ENCODE measurements at regions not wholly inside any gene's neighbourhood (a gene's known extent, or its start where the extent isn't known, plus 50 kb on each side); places are given as distances from the start of the nearest gene placed in this dataset.

- WGBS (ENCODE audit: extremely low coverage, insufficient read length, low lambda C conversion rate), result no CpG with 5 or more reads among the region's 9 CpGs
- Histone ChIP-seq H3K4me2 (ENCODE audit: insufficient read depth, insufficient read length, low read length) (peak overlapping the region; percentile 83), H2AFZ (ENCODE audit: low read length) (no peak overlapping the region)
Observed at GRCh38 chr20:59402681-59403080, 102.3 kb downstream of the EDN3 start.

More at GRCh38 chr20:59402681-59403080, 102.3 kb downstream of the EDN3 start:
- Histone ChIP-seq H2BK20ac (ENCODE audit: low read depth, low read length, poor library complexity, severe bottlenecking) (no peak overlapping the region), H3K4me1 (ENCODE audit: insufficient read depth, low read length) (no peaks in the 10 kb centered on the region; the same call in 1 of the 2 replicates), H3K4ac (ENCODE audit: low read depth, low read length) (no peak overlapping the region), H4K5ac (ENCODE audit: insufficient read length, low read depth, low read length) (no peak overlapping the region), H2BK5ac (ENCODE audit: insufficient read length, low read length) (no peak overlapping the region), H2BK12ac (ENCODE audit: insufficient read length, low read depth, low read length) (no peak overlapping the region), H3K23me2 (ENCODE audit: insufficient read length, low read depth, low read length, poor library complexity, severe bottlenecking) (peaks cover 8% of the 10 kb centered on the region), H3K23ac (ENCODE audit: insufficient read length, low read depth, low read length) (no peak overlapping the region), H3K27ac (ENCODE audit: insufficient read length, low read depth, low read length) (no peak overlapping the region), H3K27me3 (ENCODE audit: insufficient read depth, low read length) (peaks cover 5% of the 10 kb centered on the region; the same call in 1 of the 2 replicates), H3K14ac (ENCODE audit: insufficient read depth, low read length) (no peak overlapping the region), H3K79me2 (ENCODE audit: insufficient read depth, low read length) (no peaks in the 10 kb centered on the region), H3K18ac (ENCODE audit: insufficient read length, low read depth, low read length) (no peak overlapping the region), H3K79me1 (ENCODE audit: insufficient read depth, low read depth, low read length, poor library complexity, severe bottlenecking) (no peaks in the 10 kb centered on the region), H4K91ac (ENCODE audit: insufficient read length, low read depth, low read length) (no peak overlapping the region), H3T11ph (ENCODE audit: low read length) (no peak overlapping the region), H3K9ac (ENCODE audit: extremely low read depth, insufficient read length, low read length) (no peak overlapping the region), H3K56ac (ENCODE audit: insufficient read length, low read depth, low read length) (no peak overlapping the region), H2AK5ac (ENCODE audit: insufficient read length, low read length) (no peak overlapping the region), H4K20me1 (ENCODE audit: control insufficient read depth, insufficient read depth, insufficient read length) (no peaks in the 10 kb centered on the region), H4K8ac (replicated peaks; ENCODE audit: insufficient read length, low read depth, low read length) (no peak overlapping the region), H2BK15ac (ENCODE audit: low read depth, low read length) (no peak overlapping the region), H3K9me3 (ENCODE audit: control insufficient read depth, low read depth, low read length) (no peaks in the 10 kb centered on the region), H2BK120ac (ENCODE audit: low read depth, low read length, poor library complexity, severe bottlenecking) (no peak overlapping the region)
- Mint-ChIP-seq H3K27ac (no peak overlapping the region), H3K9me3 (no peaks in the 10 kb centered on the region), H3K4me3 (no peak overlapping the region), H3K4me1 (peaks cover 14 to 20% of the 10 kb centered on the region in 2 experiments), H3K36me3 (ENCODE audit: insufficient read depth in 1 of 3, low read depth in 3 of 3) (no peaks in the 10 kb centered on the region), H3K27me3 (ENCODE audit: low read depth) (peaks cover 35% of the 10 kb centered on the region)
- DNase-seq, result no peak
- TF ChIP-seq, protein P1, sequence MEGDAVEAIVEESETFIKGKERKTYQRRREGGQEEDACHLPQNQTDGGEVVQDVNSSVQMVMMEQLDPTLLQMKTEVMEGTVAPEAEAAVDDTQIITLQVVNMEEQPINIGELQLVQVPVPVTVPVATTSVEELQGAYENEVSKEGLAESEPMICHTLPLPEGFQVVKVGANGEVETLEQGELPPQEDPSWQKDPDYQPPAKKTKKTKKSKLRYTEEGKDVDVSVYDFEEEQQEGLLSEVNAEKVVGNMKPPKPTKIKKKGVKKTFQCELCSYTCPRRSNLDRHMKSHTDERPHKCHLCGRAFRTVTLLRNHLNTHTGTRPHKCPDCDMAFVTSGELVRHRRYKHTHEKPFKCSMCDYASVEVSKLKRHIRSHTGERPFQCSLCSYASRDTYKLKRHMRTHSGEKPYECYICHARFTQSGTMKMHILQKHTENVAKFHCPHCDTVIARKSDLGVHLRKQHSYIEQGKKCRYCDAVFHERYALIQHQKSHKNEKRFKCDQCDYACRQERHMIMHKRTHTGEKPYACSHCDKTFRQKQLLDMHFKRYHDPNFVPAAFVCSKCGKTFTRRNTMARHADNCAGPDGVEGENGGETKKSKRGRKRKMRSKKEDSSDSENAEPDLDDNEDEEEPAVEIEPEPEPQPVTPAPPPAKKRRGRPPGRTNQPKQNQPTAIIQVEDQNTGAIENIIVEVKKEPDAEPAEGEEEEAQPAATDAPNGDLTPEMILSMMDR (conservative IDR thresholded peaks at IDR 0.05), result no peak

Data from H9 (cell line).